8988T (cell line): ENCODE measurements at regions not wholly inside any gene's neighbourhood (a gene's known extent, or its start where the extent isn't known, plus 50 kb on each side); places are given as distances from the start of the nearest gene placed in this dataset.
"Not testable (repeated sequence)": the region's sequence is repeated elsewhere in the genome, so short reads cannot be mapped to it uniquely, and the experiment has no call there.

ENCODE experiments used
- DNase-seq: peaks from one replicate; pipeline ENCODE4 v3.0.0; 2011

GRCh38 chr5:10125116-10125515, 124.6 kb downstream of the ATPSCKMT start:
- DNase-seq, result no peak

GRCh38 chr5:10124287-10124686, 125.4 kb downstream of the ATPSCKMT start:
- no peak for DNase-seq

- no peak for DNase-seq
Observed at GRCh38 chr5:10123254-10123989, 126.3 kb downstream of the ATPSCKMT start.

GRCh38 chr5:10122076-10122726, 127.5 kb downstream of the ATPSCKMT start:
- no peak for DNase-seq

- no peak for DNase-seq
Observed at GRCh38 chr5:10120934-10121333, 128.8 kb downstream of the ATPSCKMT start.

- DNase-seq, result no peak
Observed at GRCh38 chr5:10118150-10118549, 131.5 kb downstream of the ATPSCKMT start.

GRCh38 chr5:10116594-10116993, 133.1 kb downstream of the ATPSCKMT start:
- no peak for DNase-seq

GRCh38 chr5:10115669-10116068, 134.0 kb downstream of the ATPSCKMT start:
- no peak for DNase-seq

GRCh38 chr5:10111571-10111970, 138.1 kb downstream of the ATPSCKMT start:
- DNase-seq, result peak; percentile 72

- no peak for DNase-seq
Observed at GRCh38 chr5:10110228-10110627, 139.5 kb downstream of the ATPSCKMT start.

- DNase-seq, result no peak
Observed at GRCh38 chr5:10109299-10109698, 140.4 kb downstream of the ATPSCKMT start.

- DNase-seq, result no peak
Observed at GRCh38 chr5:10106806-10107205, 142.9 kb downstream of the ATPSCKMT start.

GRCh38 chr5:10106285-10106684, 143.4 kb downstream of the ATPSCKMT start:
- DNase-seq, result no peak

- no peak for DNase-seq
Observed at GRCh38 chr5:10102706-10103497, 146.8 kb downstream of the ATPSCKMT start.

- DNase-seq, result not testable (repeated sequence)
Observed at GRCh38 chr5:10102235-10102634, 147.5 kb downstream of the ATPSCKMT start.

GRCh38 chr5:10099548-10099947, 150.1 kb downstream of the ATPSCKMT start:
- DNase-seq, result no peak

- no peak for DNase-seq
Observed at GRCh38 chr5:10091701-10092100, 158.0 kb downstream of the ATPSCKMT start.

- DNase-seq, result no peak
Observed at GRCh38 chr5:10090074-10090473, 159.6 kb downstream of the ATPSCKMT start.

- no peak for DNase-seq
Observed at GRCh38 chr5:10085185-10085584, 164.5 kb downstream of the ATPSCKMT start.

GRCh38 chr5:10081584-10081983, 168.1 kb downstream of the ATPSCKMT start:
- DNase-seq, result no peak

- no peak for DNase-seq
Observed at GRCh38 chr5:10077791-10078545, 171.7 kb downstream of the ATPSCKMT start.

- no peak for DNase-seq
Observed at GRCh38 chr5:10073441-10074104, 176.1 kb downstream of the ATPSCKMT start.
